GM23338 (cell line): ENCODE measurements at regions not wholly inside any gene's neighbourhood (a gene's known extent, or its start where the extent isn't known, plus 50 kb on each side); places are given as distances from the start of the nearest gene placed in this dataset.

Source experiments
- ATAC-seq: fragments of 200-7000 bp; cut with Tn5 transposase; 3 replicates; pipeline ENCODE4 v1.9.1; 2020
- DNase-seq: peaks from one replicate; pipeline ENCODE4 v3.0.0-alpha.2; 2015; ENCODE audit warnings: low spot score
- H2AFZ ChIP-seq: fragments of 200-600 bp; sonication (generic); 2 replicates; pipeline ENCODE4 v1.8.0; 2016; ENCODE audit warnings: antibody characterized with exemption, mild to moderate bottlenecking, moderate library complexity
- H3F3A ChIP-seq: fragments of 200-600 bp; sonication (generic); replicated peaks from 2 replicates; pipeline ENCODE4 v1.8.0; 2017; ENCODE audit warnings: antibody characterized with exemption, mixed run types, low read depth
- H3K27ac ChIP-seq: fragments of 200-600 bp; sonication (generic); 2 replicates; pipeline ENCODE4 v1.6.1; 2016; ENCODE audit warnings: low read depth
- H3K27me3 ChIP-seq: fragments of 200-600 bp; sonication (generic); 2 replicates; pipeline ENCODE4 v1.8.0; 2016; ENCODE audit warnings: mild to moderate bottlenecking, mixed run types, moderate library complexity; ENCODE audit not compliant: insufficient read depth
- H3K36me3 ChIP-seq: fragments of 200-600 bp; sonication (generic); 2 replicates; pipeline ENCODE4 v1.8.0; 2016; ENCODE audit warnings: mild to moderate bottlenecking; ENCODE audit not compliant: insufficient read depth
- H3K4me1 ChIP-seq: fragments of 200-600 bp; sonication (generic); 2 replicates; pipeline ENCODE4 v1.8.0; 2016; ENCODE audit warnings: mild to moderate bottlenecking, moderate library complexity; ENCODE audit not compliant: insufficient read depth
- H3K4me2 ChIP-seq: fragments of 200-600 bp; sonication (generic); 2 replicates; pipeline ENCODE4 v1.7.1; 2017; ENCODE audit warnings: mixed run types
- H3K4me3 ChIP-seq: fragments of 200-600 bp; sonication (generic); 2 replicates; pipeline ENCODE4 v1.6.1; 2016; ENCODE audit warnings: mixed run types
- H3K79me2 ChIP-seq: fragments of 200-600 bp; sonication (generic); replicated peaks from 2 replicates; pipeline ENCODE4 v1.8.0; 2017; ENCODE audit warnings: mild to moderate bottlenecking; ENCODE audit not compliant: insufficient read depth
- H3K9me2 ChIP-seq: fragments of 200-600 bp; sonication (generic); 2 replicates; pipeline ENCODE4 v1.8.0; 2017; ENCODE audit not compliant: insufficient read depth
- H4K20me1 ChIP-seq: fragments of 200-600 bp; sonication (generic); replicated peaks from 2 replicates; pipeline ENCODE4 v1.8.0; 2017; ENCODE audit warnings: mild to moderate bottlenecking; ENCODE audit not compliant: insufficient read depth
- H3K27ac Mint-ChIP-seq: 2 replicates; pipeline ENCODE4 v1.8.0; 2020; ENCODE audit warnings: inconsistent platforms, mild to moderate bottlenecking, moderate library complexity, mixed read lengths
- H3K27me3 Mint-ChIP-seq: 3 replicates; pipeline ENCODE4 v1.8.0; 2022; ENCODE audit warnings: low read depth, mild to moderate bottlenecking, moderate library complexity, mixed read lengths, inconsistent platforms; ENCODE audit not compliant: insufficient read depth, poor library complexity
- H3K36me3 Mint-ChIP-seq: 3 replicates; pipeline ENCODE4 v1.8.0; 2021; ENCODE audit warnings: low read depth, mild to moderate bottlenecking, inconsistent platforms, moderate library complexity, mixed read lengths
- H3K4me1 Mint-ChIP-seq: 3 replicates; pipeline ENCODE4 v1.8.0; 2020; ENCODE audit warnings: mild to moderate bottlenecking, inconsistent platforms, mixed read lengths
- H3K4me3 Mint-ChIP-seq: 3 replicates; pipeline ENCODE4 v1.8.0; 2021; ENCODE audit warnings: moderate library complexity, mild to moderate bottlenecking, inconsistent platforms, mixed read lengths
- H3K9me3 Mint-ChIP-seq: 3 replicates; pipeline ENCODE4 v1.8.0; 2020; ENCODE audit warnings: moderate library complexity, mild to moderate bottlenecking, inconsistent platforms, mixed read lengths
- CREB1 ChIP-seq: fragments of 250-450 bp; sonication (Bioruptor Pico); IDR thresholded peaks from 2 replicates; pipeline ENCODE4 v1.5.0; 2020; ENCODE audit warnings: low read depth, mild to moderate bottlenecking, moderate library complexity
- EZH2phosphoT487 ChIP-seq: fragments of 200-600 bp; sonication (generic); IDR thresholded peaks from one replicate; pipeline ENCODE4 v1.8.1; 2018; ENCODE audit warnings: antibody characterized with exemption; ENCODE audit not compliant: unreplicated experiment
- ZNF114 ChIP-seq: fragments of 250-450 bp; sonication (Bioruptor Pico); IDR thresholded peaks from 2 replicates; pipeline ENCODE4 v1.5.0; 2020; ENCODE audit warnings: mild to moderate bottlenecking, moderate library complexity
- TF ChIP-seq, protein P1 (sequence below): IDR thresholded peaks from 2 replicates; pipeline ENCODE4 v1.6.1; 2016; ENCODE audit warnings: antibody characterized with exemption
- TF ChIP-seq, protein P2 (sequence below): fragments of 250-450 bp; sonication (Bioruptor Pico); IDR thresholded peaks from 2 replicates; pipeline ENCODE4 v1.5.0; 2020; ENCODE audit warnings: mild to moderate bottlenecking, moderate library complexity
- TF ChIP-seq, protein P3 (sequence below), 2 experiments: fragments of 200-600 bp in 1 of 2; sonication (generic) in 1 of 2; conservative IDR thresholded peaks; 2 replicates each; pipeline versions ENCODE4 v1.5.1 to v1.6.1; 2016 to 2017; ENCODE audit warnings: antibody characterized with exemption in 2 of 2, low read depth in 2 of 2, mild to moderate bottlenecking in 2 of 2, moderate library complexity in 1 of 2

DNA sequence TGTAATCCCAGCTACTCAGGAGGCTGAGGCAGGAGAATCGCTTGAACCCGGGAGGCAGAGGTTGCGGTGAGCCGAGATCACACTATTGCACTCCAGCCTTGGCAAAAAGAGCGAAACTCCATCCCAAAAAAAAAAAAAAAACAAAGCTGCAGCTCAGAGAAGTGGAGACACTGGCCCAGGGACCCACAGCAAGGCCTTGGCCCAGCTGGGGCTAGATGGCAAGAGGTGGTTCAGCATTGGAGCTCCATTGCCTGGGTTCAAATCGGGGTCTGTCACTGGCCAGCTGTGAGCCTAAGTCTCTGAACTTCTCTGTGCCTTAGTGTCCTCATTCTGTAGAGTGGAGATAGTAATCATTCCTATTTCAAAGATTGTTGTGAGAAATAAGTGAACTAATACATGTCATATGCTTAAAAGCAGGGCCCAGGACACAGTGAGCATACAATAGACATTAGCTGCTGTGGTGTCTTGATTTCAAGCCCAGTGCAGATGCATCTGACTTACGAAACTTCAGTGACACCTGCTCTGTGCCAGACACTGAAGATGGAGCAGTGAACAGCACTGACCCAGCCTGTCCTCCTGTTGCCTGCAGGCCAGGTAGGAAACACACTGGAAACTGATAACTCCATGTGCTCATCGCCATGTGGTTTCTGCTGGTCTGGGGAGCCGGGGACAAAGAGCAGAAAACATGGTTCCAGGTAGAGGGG is 127.7 kb downstream of the C9orf50 start (continued):
- TF ChIP-seq, protein P1, sequence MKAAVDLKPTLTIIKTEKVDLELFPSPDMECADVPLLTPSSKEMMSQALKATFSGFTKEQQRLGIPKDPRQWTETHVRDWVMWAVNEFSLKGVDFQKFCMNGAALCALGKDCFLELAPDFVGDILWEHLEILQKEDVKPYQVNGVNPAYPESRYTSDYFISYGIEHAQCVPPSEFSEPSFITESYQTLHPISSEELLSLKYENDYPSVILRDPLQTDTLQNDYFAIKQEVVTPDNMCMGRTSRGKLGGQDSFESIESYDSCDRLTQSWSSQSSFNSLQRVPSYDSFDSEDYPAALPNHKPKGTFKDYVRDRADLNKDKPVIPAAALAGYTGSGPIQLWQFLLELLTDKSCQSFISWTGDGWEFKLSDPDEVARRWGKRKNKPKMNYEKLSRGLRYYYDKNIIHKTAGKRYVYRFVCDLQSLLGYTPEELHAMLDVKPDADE: no peak
- TF ChIP-seq EZH2phosphoT487: no peak
- TF ChIP-seq, protein P2, sequence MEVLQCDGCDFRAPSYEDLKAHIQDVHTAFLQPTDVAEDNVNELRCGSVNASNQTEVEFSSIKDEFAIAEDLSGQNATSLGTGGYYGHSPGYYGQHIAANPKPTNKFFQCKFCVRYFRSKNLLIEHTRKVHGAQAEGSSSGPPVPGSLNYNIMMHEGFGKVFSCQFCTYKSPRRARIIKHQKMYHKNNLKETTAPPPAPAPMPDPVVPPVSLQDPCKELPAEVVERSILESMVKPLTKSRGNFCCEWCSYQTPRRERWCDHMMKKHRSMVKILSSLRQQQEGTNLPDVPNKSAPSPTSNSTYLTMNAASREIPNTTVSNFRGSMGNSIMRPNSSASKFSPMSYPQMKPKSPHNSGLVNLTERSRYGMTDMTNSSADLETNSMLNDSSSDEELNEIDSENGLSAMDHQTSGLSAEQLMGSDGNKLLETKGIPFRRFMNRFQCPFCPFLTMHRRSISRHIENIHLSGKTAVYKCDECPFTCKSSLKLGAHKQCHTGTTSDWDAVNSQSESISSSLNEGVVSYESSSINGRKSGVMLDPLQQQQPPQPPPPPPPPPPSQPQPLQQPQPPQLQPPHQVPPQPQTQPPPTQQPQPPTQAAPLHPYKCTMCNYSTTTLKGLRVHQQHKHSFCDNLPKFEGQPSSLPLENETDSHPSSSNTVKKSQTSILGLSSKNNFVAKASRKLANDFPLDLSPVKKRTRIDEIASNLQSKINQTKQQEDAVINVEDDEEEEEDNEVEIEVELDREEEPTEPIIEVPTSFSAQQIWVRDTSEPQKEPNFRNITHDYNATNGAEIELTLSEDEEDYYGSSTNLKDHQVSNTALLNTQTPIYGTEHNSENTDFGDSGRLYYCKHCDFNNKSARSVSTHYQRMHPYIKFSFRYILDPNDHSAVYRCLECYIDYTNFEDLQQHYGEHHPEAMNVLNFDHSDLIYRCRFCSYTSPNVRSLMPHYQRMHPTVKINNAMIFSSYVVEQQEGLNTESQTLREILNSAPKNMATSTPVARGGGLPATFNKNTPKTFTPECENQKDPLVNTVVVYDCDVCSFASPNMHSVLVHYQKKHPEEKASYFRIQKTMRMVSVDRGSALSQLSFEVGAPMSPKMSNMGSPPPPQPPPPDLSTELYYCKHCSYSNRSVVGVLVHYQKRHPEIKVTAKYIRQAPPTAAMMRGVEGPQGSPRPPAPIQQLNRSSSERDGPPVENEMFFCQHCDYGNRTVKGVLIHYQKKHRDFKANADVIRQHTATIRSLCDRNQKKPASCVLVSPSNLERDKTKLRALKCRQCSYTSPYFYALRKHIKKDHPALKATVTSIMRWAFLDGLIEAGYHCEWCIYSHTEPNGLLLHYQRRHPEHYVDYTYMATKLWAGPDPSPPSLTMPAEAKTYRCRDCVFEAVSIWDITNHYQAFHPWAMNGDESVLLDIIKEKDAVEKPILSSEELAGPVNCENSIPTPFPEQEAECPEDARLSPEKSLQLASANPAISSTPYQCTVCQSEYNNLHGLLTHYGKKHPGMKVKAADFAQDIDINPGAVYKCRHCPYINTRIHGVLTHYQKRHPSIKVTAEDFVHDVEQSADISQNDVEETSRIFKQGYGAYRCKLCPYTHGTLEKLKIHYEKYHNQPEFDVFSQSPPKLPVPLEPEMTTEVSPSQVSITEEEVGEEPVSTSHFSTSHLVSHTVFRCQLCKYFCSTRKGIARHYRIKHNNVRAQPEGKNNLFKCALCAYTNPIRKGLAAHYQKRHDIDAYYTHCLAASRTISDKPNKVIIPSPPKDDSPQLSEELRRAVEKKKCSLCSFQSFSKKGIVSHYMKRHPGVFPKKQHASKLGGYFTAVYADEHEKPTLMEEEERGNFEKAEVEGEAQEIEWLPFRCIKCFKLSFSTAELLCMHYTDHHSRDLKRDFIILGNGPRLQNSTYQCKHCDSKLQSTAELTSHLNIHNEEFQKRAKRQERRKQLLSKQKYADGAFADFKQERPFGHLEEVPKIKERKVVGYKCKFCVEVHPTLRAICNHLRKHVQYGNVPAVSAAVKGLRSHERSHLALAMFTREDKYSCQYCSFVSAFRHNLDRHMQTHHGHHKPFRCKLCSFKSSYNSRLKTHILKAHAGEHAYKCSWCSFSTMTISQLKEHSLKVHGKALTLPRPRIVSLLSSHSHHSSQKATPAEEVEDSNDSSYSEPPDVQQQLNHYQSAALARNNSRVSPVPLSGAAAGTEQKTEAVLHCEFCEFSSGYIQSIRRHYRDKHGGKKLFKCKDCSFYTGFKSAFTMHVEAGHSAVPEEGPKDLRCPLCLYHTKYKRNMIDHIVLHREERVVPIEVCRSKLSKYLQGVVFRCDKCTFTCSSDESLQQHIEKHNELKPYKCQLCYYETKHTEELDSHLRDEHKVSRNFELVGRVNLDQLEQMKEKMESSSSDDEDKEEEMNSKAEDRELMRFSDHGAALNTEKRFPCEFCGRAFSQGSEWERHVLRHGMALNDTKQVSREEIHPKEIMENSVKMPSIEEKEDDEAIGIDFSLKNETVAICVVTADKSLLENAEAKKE: no peak

DNA sequence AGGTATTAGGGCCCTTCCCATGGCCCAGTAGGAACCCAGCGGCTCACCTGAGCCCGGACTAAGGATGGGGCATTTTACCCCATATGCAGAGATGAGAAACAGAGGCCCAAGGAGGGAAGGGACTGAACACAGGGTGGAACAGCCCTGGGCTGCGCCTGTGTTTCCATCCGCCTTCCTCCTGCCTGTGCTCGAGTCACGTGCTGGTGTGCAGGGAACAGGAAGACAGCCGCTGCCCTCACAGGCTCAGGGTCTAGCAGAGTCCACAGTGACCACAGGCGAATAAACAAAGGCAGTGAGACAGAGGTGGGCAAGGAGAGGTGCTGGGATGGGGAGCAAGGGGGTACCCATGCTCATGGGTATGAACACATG is 129.4 kb downstream of the C9orf50 start:
- DNase-seq: no peak
- Mint-ChIP-seq H3K4me1 (peaks cover 50% of the 10 kb centered on the region), H3K4me3 (no peak overlapping the region; the same call in 2 of the 3 replicates), H3K27ac (no peak overlapping the region), H3K36me3 (no peaks in the 10 kb centered on the region; the same call in 2 of the 3 replicates), H3K27me3 (peaks cover 69% of the 10 kb centered on the region), H3K9me3 (no peaks in the 10 kb centered on the region; the same call in 2 of the 3 replicates)
- ATAC-seq: no peak
- Histone ChIP-seq H3K9me2 (no peaks in the 10 kb centered on the region), H4K20me1 (no peaks in the 10 kb centered on the region), H3K27ac (no peak overlapping the region), H3F3A (0 out of 2 replicates have a peak, but pooled peaks cover 12% of the 10 kb centered on the region), H2AFZ (no peak overlapping the region), H3K27me3 (peaks cover 76% of the 10 kb centered on the region), H3K4me3 (no peak overlapping the region), H3K36me3 (no peaks in the 10 kb centered on the region), H3K4me2 (no peak overlapping the region), H3K79me2 (no peaks in the 10 kb centered on the region), H3K4me1 (peaks cover 32% of the 10 kb centered on the region)
- no peak for TF ChIP-seq ZNF114 (CRISPR knock-in tag)
- no peak for TF ChIP-seq CREB1 (CRISPR knock-in tag)
- TF ChIP-seq, protein P3, sequence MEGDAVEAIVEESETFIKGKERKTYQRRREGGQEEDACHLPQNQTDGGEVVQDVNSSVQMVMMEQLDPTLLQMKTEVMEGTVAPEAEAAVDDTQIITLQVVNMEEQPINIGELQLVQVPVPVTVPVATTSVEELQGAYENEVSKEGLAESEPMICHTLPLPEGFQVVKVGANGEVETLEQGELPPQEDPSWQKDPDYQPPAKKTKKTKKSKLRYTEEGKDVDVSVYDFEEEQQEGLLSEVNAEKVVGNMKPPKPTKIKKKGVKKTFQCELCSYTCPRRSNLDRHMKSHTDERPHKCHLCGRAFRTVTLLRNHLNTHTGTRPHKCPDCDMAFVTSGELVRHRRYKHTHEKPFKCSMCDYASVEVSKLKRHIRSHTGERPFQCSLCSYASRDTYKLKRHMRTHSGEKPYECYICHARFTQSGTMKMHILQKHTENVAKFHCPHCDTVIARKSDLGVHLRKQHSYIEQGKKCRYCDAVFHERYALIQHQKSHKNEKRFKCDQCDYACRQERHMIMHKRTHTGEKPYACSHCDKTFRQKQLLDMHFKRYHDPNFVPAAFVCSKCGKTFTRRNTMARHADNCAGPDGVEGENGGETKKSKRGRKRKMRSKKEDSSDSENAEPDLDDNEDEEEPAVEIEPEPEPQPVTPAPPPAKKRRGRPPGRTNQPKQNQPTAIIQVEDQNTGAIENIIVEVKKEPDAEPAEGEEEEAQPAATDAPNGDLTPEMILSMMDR (conservative IDR thresholded peaks at IDR 0.05; ENCODE audit: low read depth in 2 of 2): no peak
